Stimulated activated CD4-positive, alpha-beta T cell treated with anti-CD3 and anti-CD28 coated beads, Interleukin-4, amount 100 ng/mL, for 1 hour (primary cell): ENCODE measurements at regions not wholly inside any gene's neighbourhood (a gene's known extent, or its start where the extent isn't known, plus 50 kb on each side); places are given as distances from the start of the nearest gene placed in this dataset.
"Not testable (repeated sequence)": the region's sequence is repeated elsewhere in the genome, so short reads cannot be mapped to it uniquely, and the experiment has no call there.

Source experiments
- DNase-seq: peaks from one replicate; pipeline ENCODE4 v3.0.0-alpha.2; 2020

- DNase-seq: not testable (repeated sequence)
Measured at GRCh38 chr9:63804205-63804604, 1480.8 kb downstream of the FOXD4L5 start.

- DNase-seq: not testable (repeated sequence)
Measured at GRCh38 chr9:63794081-63794685, 1490.8 kb downstream of the FOXD4L5 start.

GRCh38 chr9:63787454-63787853 is 1497.6 kb downstream of the FOXD4L5 start:
- not testable (repeated sequence) for DNase-seq

DNA sequence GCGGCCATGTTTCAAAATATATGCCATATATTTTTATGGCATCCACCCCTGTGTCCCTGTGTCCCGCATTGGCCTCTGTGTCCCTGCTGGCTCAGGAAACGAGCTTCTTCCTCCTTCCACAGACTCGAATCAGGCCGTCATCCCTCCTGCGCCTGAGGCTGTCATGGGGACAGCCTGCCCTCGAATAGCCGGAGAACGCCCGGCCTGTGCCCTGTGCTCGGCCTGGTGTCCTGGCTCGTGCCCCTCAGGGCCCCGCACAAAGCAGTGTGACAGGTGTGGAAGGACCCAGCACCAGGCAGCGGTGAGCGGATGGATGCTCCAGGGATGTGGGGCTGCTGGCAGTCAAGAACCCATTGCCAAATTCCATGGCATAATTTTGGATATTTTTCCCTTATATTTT is 1500.0 kb downstream of the FOXD4L5 start:
- not testable (repeated sequence) for DNase-seq

GRCh38 chr9:63784421-63784820 is 1500.6 kb downstream of the FOXD4L5 start:
- not testable (repeated sequence) for DNase-seq

- DNase-seq: not testable (repeated sequence)
Measured at GRCh38 chr9:63781817-63782439, 1503.1 kb downstream of the FOXD4L5 start.

DNA sequence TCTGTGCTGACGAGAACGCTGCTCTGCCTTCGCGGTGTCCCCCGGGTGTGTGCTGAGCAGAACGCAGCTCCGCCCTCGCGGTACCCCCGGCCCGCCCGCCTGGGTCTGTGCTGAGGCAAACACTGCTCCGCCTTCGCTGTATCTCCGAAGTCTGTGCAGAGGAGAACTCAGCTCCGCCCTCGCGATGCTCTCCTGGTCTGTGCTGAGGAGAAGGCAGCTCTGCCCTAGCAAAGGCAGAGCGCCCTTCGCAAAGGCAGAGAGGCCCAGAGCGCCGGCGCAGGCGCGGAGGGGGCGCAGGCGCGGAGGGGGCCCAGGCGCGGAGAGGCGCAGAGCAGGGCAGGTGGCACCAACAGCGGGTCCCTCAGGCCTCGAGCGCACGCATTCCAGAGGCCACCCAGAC is 1503.6 kb downstream of the FOXD4L5 start:
- peak; percentile 19 for DNase-seq

DNA sequence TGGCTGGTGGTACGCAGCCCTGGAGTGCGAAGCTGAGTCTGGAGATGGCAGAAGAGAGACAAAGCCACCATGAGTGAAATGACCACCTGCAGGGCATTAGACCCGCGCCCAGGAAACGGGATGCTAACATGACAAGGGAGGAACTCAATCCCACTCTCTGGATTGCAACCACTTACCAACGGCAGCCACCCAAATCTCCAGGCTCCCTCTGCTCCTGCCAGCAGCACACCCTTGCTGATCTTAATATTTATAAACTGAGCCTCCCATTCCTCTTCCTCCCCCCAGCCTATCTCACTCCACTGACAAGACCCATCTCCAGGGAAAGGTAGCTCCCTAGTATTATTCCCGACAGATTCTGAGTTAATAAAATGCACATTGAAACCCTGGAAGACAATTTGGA is 1508.8 kb downstream of the FOXD4L5 start:
- not testable (repeated sequence) for DNase-seq

DNA sequence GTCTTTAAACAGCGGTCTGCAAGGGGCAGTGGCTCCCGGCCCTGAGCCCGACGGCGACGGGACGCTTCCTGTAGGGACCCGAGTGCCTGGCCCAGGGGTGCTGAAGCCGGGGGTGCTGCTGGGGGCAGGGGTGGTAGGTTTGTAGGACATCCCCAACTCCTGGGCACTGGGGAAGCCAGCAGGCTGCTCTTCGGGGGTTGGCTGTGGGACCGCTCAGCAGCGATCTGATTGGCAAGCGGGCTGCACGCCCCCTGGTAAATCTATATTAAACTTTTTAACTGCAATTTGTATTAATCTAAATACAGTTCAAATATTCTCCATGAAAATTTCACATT is 1510.0 kb downstream of the FOXD4L5 start:
- not testable (repeated sequence) for DNase-seq

DNA sequence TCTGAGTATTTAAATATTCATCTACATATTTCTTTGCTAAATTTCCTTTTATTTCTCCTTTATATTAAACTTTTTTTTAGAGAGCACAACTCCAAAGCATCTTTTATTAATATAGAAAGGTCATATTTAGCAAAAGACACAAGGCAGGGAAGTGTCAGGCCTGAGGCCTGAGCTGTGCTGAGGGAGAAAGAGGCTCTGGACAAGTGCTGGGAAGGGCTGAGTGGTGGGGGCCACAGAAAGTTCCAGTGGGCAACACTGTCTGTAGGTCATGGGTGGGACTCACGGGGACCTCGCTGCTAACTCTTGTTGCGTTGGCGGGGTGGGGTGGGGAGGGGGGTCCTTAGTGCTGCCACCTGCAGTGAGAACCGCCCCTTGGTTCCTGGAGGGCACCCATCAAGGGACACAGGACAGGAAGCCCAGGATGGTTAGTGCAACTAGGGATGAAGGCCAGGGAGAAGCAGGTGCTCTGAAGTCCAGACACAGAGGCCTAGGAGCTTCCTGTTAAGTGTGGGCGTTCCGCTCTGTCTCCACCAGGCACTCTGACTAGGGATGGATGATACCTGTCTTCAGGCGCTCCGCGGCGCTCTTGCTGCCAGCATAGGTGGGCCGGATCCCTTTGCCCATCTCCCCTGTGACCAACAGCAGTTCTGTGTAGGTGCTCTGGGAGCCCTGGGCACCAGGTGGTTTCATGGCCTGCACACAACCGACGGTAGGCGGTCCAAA is 1510.5 kb downstream of the FOXD4L5 start:
- not testable (repeated sequence) for DNase-seq

DNA sequence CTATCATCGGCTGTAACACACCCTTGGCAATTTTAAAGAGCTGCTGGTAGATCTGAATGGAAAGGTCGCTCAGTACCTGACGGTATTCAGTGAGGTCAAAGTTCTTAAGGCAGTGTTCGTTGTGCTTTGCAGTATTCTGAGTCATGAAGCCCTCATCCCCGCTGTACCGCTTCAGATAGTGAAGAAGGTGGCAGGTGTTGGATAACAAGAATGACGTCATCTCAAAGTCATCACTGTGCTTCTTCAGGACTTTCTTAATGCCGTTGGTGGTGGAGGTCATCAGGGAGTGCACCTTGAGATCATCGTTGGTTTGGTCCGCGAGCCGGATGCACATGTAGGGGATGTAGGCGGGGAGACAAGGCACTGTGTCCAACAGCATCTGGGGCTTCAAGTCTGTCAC is 1522.8 kb downstream of the FOXD4L5 start:
- not testable (repeated sequence) for DNase-seq

- DNase-seq: not testable (repeated sequence)
Measured at GRCh38 chr9:63729021-63729420, 1556.0 kb downstream of the FOXD4L5 start.

DNA sequence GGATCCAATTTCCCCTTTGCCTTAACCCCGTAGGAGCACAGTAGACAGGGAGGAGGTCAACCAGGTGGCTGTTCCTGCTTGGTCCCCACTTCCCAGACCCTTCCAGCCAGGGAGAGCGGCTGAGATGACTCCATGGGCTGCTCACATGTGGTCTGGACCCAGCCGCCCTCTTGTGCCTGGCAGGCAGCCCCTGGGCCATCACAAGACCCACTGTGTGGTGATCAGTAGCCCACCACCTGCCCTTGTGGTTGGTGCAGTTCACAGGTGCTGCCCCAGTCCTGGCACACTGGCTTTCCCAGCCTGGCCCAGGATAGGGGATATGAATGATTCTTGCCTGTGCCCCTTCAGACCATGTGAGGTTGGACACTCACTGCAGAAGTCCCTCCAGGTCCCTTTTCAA is 1556.7 kb downstream of the FOXD4L5 start:
- no peak for DNase-seq

- DNase-seq: not testable (repeated sequence)
Measured at GRCh38 chr9:63708285-63708684, 1576.7 kb downstream of the FOXD4L5 start.

DNA sequence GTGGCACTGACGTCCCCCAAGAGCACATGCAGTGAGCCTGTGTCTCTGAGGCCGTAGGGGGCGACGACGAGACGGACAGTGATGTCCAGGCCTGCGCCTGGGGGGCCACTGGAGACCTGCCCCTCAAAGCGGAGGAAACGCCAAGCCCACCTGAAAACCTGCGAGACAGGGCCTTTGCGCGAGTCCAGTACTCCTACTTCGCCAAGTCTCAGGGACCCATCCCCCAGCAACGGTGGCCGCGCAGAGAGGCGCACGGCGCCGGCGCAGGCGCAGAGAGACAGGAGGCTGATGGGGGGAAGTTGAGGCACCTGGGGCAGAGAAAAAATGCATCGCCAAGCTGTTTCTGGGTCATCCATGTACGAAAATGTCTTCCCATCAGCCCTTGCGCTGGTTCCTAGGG is 1580.6 kb downstream of the FOXD4L5 start:
- DNase-seq: not testable (repeated sequence)

DNA sequence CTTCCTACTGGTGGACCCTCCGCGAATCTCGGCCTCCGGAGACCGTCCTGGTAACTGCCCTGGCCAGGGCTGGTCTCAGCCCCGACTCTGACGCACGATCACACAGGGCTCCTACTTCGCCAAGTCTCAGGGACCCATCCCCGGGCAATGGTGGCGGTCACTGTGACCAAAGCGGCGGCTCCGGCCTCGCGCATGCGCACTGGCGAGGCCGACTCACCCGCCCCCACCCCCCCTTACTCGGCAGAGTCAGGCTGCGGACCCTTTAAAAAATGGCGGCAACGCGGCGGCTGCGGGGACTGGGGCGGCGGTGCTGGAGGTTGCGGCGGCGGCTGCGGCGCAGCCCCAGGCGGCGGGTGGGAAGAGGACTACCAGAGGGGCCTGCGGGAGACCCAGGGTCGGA is 1581.3 kb downstream of the FOXD4L5 start:
- not testable (repeated sequence) for DNase-seq

GRCh38 chr9:63703138-63703665 is 1581.8 kb downstream of the FOXD4L5 start:
- DNase-seq: not testable (repeated sequence)
